Breast epithelium (tissue), 3 donors: ENCODE measurements at regions not wholly inside any gene's neighbourhood (a gene's known extent, or its start where the extent isn't known, plus 50 kb on each side); places are given as distances from the start of the nearest gene placed in this dataset.
"Not testable (repeated sequence)": the region's sequence is repeated elsewhere in the genome, so short reads cannot be mapped to it uniquely, and the experiment has no call there.

Source experiments
- POLR2A ChIP-seq: fragments of 450-650 bp; IDR thresholded peaks from one replicate; pipeline ENCODE4 v1.6.1; 2016; ENCODE audit warnings: antibody characterized with exemption, mild to moderate bottlenecking, moderate library complexity
- TF ChIP-seq, protein P1 (sequence below), 3 donors: fragments of 450-650 bp; IDR thresholded peaks; one replicate each; pipeline ENCODE4 v1.5.1; 2016 to 2017; ENCODE audit warnings: antibody characterized with exemption in 3 of 3, mild to moderate bottlenecking in 3 of 3, moderate library complexity in 3 of 3

- TF ChIP-seq, protein P1, sequence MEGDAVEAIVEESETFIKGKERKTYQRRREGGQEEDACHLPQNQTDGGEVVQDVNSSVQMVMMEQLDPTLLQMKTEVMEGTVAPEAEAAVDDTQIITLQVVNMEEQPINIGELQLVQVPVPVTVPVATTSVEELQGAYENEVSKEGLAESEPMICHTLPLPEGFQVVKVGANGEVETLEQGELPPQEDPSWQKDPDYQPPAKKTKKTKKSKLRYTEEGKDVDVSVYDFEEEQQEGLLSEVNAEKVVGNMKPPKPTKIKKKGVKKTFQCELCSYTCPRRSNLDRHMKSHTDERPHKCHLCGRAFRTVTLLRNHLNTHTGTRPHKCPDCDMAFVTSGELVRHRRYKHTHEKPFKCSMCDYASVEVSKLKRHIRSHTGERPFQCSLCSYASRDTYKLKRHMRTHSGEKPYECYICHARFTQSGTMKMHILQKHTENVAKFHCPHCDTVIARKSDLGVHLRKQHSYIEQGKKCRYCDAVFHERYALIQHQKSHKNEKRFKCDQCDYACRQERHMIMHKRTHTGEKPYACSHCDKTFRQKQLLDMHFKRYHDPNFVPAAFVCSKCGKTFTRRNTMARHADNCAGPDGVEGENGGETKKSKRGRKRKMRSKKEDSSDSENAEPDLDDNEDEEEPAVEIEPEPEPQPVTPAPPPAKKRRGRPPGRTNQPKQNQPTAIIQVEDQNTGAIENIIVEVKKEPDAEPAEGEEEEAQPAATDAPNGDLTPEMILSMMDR (IDR thresholded peaks at IDR 0.05), result not testable (repeated sequence)
- TF ChIP-seq POLR2A, result not testable (repeated sequence)
Measured at GRCh38 chr15:22134941-22135566, 54.7 kb downstream of the OR4M2 start.
